ENCODE measurements at regions not wholly inside any gene's neighbourhood (a gene's known extent, or its start where the extent isn't known, plus 50 kb on each side); places are given as distances from the start of the nearest gene placed in this dataset.

- no peak for DNase-seq
Measured at GRCh38 chr12:25058012-25058411, 109.1 kb upstream of the BCAT1 start.

GRCh38 chr12:25056486-25057130 is 107.7 kb upstream of the BCAT1 start:
- no peak for DNase-seq

- DNase-seq: no peak
Measured at GRCh38 chr12:25056011-25056410, 107.1 kb upstream of the BCAT1 start.

GRCh38 chr12:25054783-25055144 is 105.9 kb upstream of the BCAT1 start:
- no peak for DNase-seq

GRCh38 chr12:25054076-25054782 is 105.3 kb upstream of the BCAT1 start:
- peak; percentile 2 for DNase-seq

- DNase-seq: no peak
Measured at GRCh38 chr12:25052914-25053211, 104.0 kb upstream of the BCAT1 start.

GRCh38 chr12:25052196-25052913 is 103.5 kb upstream of the BCAT1 start:
- DNase-seq: no peak

- no peak for DNase-seq
Measured at GRCh38 chr12:25051656-25052195, 102.8 kb upstream of the BCAT1 start.

GRCh38 chr12:25051171-25051570 is 102.3 kb upstream of the BCAT1 start:
- no peak for DNase-seq

- DNase-seq: no peak
Measured at GRCh38 chr12:25045869-25046268, 97.0 kb upstream of the BCAT1 start.

GRCh38 chr12:25041006-25041741 is 92.3 kb upstream of the BCAT1 start:
- peak; percentile 19 for DNase-seq

GRCh38 chr12:25040593-25040992 is 91.7 kb upstream of the BCAT1 start:
- DNase-seq: no peak

- DNase-seq: peak; percentile 6
Measured at GRCh38 chr12:25034676-25035075, 85.8 kb upstream of the BCAT1 start.

- DNase-seq: no peak
Measured at GRCh38 chr12:25025951-25026490, 77.1 kb upstream of the BCAT1 start.

GRCh38 chr12:25025260-25025659 is 76.4 kb upstream of the BCAT1 start:
- DNase-seq: no peak

- DNase-seq: no peak
Measured at GRCh38 chr12:25023808-25024207, 74.9 kb upstream of the BCAT1 start.

GRCh38 chr12:25020621-25021243 is 71.8 kb upstream of the BCAT1 start:
- DNase-seq: no peak

- no peak for DNase-seq
Measured at GRCh38 chr12:25018146-25018545, 69.2 kb upstream of the BCAT1 start.

- no peak for DNase-seq
Measured at GRCh38 chr12:25017336-25017735, 68.4 kb upstream of the BCAT1 start.

- DNase-seq: no peak
Measured at GRCh38 chr12:25014961-25015360, 66.1 kb upstream of the BCAT1 start.

GRCh38 chr12:25013061-25013460 is 64.2 kb upstream of the BCAT1 start:
- no peak for DNase-seq

GRCh38 chr12:25009496-25010092 is 60.7 kb upstream of the BCAT1 start:
- DNase-seq: no peak
